Esophagus squamous epithelium (tissue), 4 donors: ENCODE measurements at regions not wholly inside any gene's neighbourhood (a gene's known extent, or its start where the extent isn't known, plus 50 kb on each side); places are given as distances from the start of the nearest gene placed in this dataset.

Experiments used
- POLR2A ChIP-seq, 4 donors: fragments of 450-650 bp; IDR thresholded peaks; one replicate each; pipeline ENCODE4 v1.6.1; 2017; ENCODE audit warnings: antibody characterized with exemption in 4 of 4, mild to moderate bottlenecking in 4 of 4, moderate library complexity in 3 of 4
- TF ChIP-seq, protein P1 (sequence below), 6 experiments: fragments of 450-650 bp in 4 of 6; fragments of 200-600 bp in 2 of 6; sonication (generic) in 2 of 6; IDR thresholded peaks; one replicate each; pipeline ENCODE4 v1.5.1; 2016 to 2019; ENCODE audit warnings: antibody characterized with exemption in 6 of 6, mild to moderate bottlenecking in 4 of 6, moderate library complexity in 4 of 6

DNA sequence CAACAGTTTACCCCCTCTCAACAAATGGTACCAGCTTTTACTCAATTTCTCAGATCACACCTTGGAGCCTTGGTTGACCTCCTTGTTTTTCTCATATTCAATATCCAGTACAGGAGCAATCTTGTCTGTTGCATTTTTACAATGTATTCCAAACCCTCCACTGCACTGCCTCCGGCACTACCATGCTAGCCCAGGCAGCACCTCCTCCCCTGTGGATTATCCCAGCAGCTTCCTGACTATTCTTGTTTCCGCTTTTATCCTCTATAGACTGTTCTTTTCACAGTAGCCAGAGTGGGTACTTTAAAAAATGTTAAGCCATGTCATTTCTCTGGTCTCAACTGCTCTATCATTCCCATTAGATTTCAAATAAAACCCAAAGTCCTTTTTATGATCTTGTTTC lies 253.4 kb upstream of the GPRIN3 start:
- TF ChIP-seq, protein P1, sequence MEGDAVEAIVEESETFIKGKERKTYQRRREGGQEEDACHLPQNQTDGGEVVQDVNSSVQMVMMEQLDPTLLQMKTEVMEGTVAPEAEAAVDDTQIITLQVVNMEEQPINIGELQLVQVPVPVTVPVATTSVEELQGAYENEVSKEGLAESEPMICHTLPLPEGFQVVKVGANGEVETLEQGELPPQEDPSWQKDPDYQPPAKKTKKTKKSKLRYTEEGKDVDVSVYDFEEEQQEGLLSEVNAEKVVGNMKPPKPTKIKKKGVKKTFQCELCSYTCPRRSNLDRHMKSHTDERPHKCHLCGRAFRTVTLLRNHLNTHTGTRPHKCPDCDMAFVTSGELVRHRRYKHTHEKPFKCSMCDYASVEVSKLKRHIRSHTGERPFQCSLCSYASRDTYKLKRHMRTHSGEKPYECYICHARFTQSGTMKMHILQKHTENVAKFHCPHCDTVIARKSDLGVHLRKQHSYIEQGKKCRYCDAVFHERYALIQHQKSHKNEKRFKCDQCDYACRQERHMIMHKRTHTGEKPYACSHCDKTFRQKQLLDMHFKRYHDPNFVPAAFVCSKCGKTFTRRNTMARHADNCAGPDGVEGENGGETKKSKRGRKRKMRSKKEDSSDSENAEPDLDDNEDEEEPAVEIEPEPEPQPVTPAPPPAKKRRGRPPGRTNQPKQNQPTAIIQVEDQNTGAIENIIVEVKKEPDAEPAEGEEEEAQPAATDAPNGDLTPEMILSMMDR (IDR thresholded peaks at IDR 0.05): no peak
- TF ChIP-seq POLR2A (IDR thresholded peaks at IDR 0.05): no peak
